ENCODE measurements at regions not wholly inside any gene's neighbourhood (a gene's known extent, or its start where the extent isn't known, plus 50 kb on each side); places are given as distances from the start of the nearest gene placed in this dataset.

GRCh38 chr1:56080123-56080522 lies 499.2 kb downstream of the PLPP3 start:
- TF ChIP-seq POLR2A (IDR thresholded peaks at IDR 0.05; ENCODE audit: low read depth, low read length) = no peak
- no peak for FAIRE-seq
- DNase-seq (ENCODE audit: insufficient read length) = no peak

GRCh38 chr1:56079391-56079790 lies 500.0 kb downstream of the PLPP3 start:
- FAIRE-seq (no peak), DNase-seq (ENCODE audit: insufficient read length) (no peak)
- no peak for TF ChIP-seq POLR2AphosphoS5 (IDR thresholded peaks at IDR 0.05; ENCODE audit: low read depth, low read length)
- no peak for TF ChIP-seq TAF1 (IDR thresholded peaks at IDR 0.05; ENCODE audit: borderline replicate concordance, low read depth, low read length)
- TF ChIP-seq POLR2A (IDR thresholded peaks at IDR 0.05; ENCODE audit: low read depth, low read length) = no peak

GRCh38 chr1:56077206-56077605 lies 502.2 kb downstream of the PLPP3 start:
- no peak for TF ChIP-seq TAF1 (IDR thresholded peaks at IDR 0.05; ENCODE audit: borderline replicate concordance, low read depth, low read length)
- TF ChIP-seq POLR2AphosphoS5 (IDR thresholded peaks at IDR 0.05; ENCODE audit: low read depth, low read length) = no peak
- TF ChIP-seq POLR2A (IDR thresholded peaks at IDR 0.05; ENCODE audit: low read depth, low read length) = no peak
- DNase-seq (ENCODE audit: insufficient read length) = no peak
- no peak for FAIRE-seq

GRCh38 chr1:56074007-56074651 lies 505.2 kb downstream of the PLPP3 start:
- DNase-seq (ENCODE audit: insufficient read length) = no peak
- TF ChIP-seq POLR2AphosphoS5 (IDR thresholded peaks at IDR 0.05; ENCODE audit: low read depth, low read length) (no peak), TAF1 (IDR thresholded peaks at IDR 0.05; ENCODE audit: borderline replicate concordance, low read depth, low read length) (no peak), POLR2A (IDR thresholded peaks at IDR 0.05; ENCODE audit: low read depth, low read length) (no peak)
- FAIRE-seq = no peak

- FAIRE-seq = no peak
- TF ChIP-seq POLR2AphosphoS5 (IDR thresholded peaks at IDR 0.05; ENCODE audit: low read depth, low read length) = no peak
- no peak for TF ChIP-seq TAF1 (IDR thresholded peaks at IDR 0.05; ENCODE audit: borderline replicate concordance, low read depth, low read length)
- no peak for TF ChIP-seq POLR2A (IDR thresholded peaks at IDR 0.05; ENCODE audit: low read depth, low read length)
- no peak for DNase-seq (ENCODE audit: insufficient read length)
These were observed 505.8 kb downstream of the PLPP3 start for GRCh38 chr1:56073614-56074006.

- TF ChIP-seq POLR2A (IDR thresholded peaks at IDR 0.05; ENCODE audit: low read depth, low read length) (no peak), TAF1 (IDR thresholded peaks at IDR 0.05; ENCODE audit: borderline replicate concordance, low read depth, low read length) (no peak), POLR2AphosphoS5 (IDR thresholded peaks at IDR 0.05; ENCODE audit: low read depth, low read length) (no peak)
- no peak for FAIRE-seq
- no peak for DNase-seq (ENCODE audit: insufficient read length)
These were observed 506.2 kb downstream of the PLPP3 start for GRCh38 chr1:56073206-56073605.

- TF ChIP-seq POLR2AphosphoS5 (IDR thresholded peaks at IDR 0.05; ENCODE audit: low read depth, low read length) = no peak
- TF ChIP-seq TAF1 (IDR thresholded peaks at IDR 0.05; ENCODE audit: borderline replicate concordance, low read depth, low read length) = no peak
- no peak for TF ChIP-seq POLR2A (IDR thresholded peaks at IDR 0.05; ENCODE audit: low read depth, low read length)
- no peak for FAIRE-seq
These were observed 507.1 kb downstream of the PLPP3 start for GRCh38 chr1:56072310-56072709.

GRCh38 chr1:56071351-56071750 lies 508.0 kb downstream of the PLPP3 start:
- FAIRE-seq = no peak
- TF ChIP-seq TAF1 (IDR thresholded peaks at IDR 0.05; ENCODE audit: borderline replicate concordance, low read depth, low read length) (no peak), POLR2A (IDR thresholded peaks at IDR 0.05; ENCODE audit: low read depth, low read length) (no peak), POLR2AphosphoS5 (IDR thresholded peaks at IDR 0.05; ENCODE audit: low read depth, low read length) (no peak)
- no peak for DNase-seq (ENCODE audit: insufficient read length)

More at GRCh38 chr1:56072310-56072709, 507.1 kb downstream of the PLPP3 start:
- DNase-seq (ENCODE audit: insufficient read length) = no peak

GRCh38 chr1:56070601-56071000 lies 508.8 kb downstream of the PLPP3 start:
- no peak for TF ChIP-seq POLR2A (IDR thresholded peaks at IDR 0.05; ENCODE audit: low read depth, low read length)
- TF ChIP-seq TAF1 (IDR thresholded peaks at IDR 0.05; ENCODE audit: borderline replicate concordance, low read depth, low read length) = no peak
- TF ChIP-seq POLR2AphosphoS5 (IDR thresholded peaks at IDR 0.05; ENCODE audit: low read depth, low read length) = no peak
- FAIRE-seq = no peak
- DNase-seq (ENCODE audit: insufficient read length) = no peak

GRCh38 chr1:56069824-56070223 lies 509.5 kb downstream of the PLPP3 start:
- FAIRE-seq (no peak), DNase-seq (ENCODE audit: insufficient read length) (no peak)
- TF ChIP-seq POLR2A (IDR thresholded peaks at IDR 0.05; ENCODE audit: low read depth, low read length) (no peak), POLR2AphosphoS5 (IDR thresholded peaks at IDR 0.05; ENCODE audit: low read depth, low read length) (no peak), TAF1 (IDR thresholded peaks at IDR 0.05; ENCODE audit: borderline replicate concordance, low read depth, low read length) (no peak)

- TF ChIP-seq POLR2A (IDR thresholded peaks at IDR 0.05; ENCODE audit: low read depth, low read length) = no peak
- TF ChIP-seq POLR2AphosphoS5 (IDR thresholded peaks at IDR 0.05; ENCODE audit: low read depth, low read length) = no peak
- no peak for TF ChIP-seq TAF1 (IDR thresholded peaks at IDR 0.05; ENCODE audit: borderline replicate concordance, low read depth, low read length)
- FAIRE-seq (no peak), DNase-seq (ENCODE audit: insufficient read length) (no peak)
These were observed 510.5 kb downstream of the PLPP3 start for GRCh38 chr1:56068908-56069307.

- no peak for TF ChIP-seq POLR2AphosphoS5 (IDR thresholded peaks at IDR 0.05; ENCODE audit: low read depth, low read length)
- TF ChIP-seq TAF1 (IDR thresholded peaks at IDR 0.05; ENCODE audit: borderline replicate concordance, low read depth, low read length) = no peak
- TF ChIP-seq POLR2A (IDR thresholded peaks at IDR 0.05; ENCODE audit: low read depth, low read length) = no peak
- DNase-seq (ENCODE audit: insufficient read length) (no peak), FAIRE-seq (no peak)
These were observed 511.2 kb downstream of the PLPP3 start for GRCh38 chr1:56068210-56068609.
